Activated naive CD8-positive, alpha-beta T cell treated with anti-CD3 and anti-CD28 coated beads for 36 hours (primary cell): ENCODE measurements at regions not wholly inside any gene's neighbourhood (a gene's known extent, or its start where the extent isn't known, plus 50 kb on each side); places are given as distances from the start of the nearest gene placed in this dataset.

Experiments
- DNase-seq: peaks from one replicate; pipeline ENCODE4 v3.0.0; 2021
- H3K27ac Mint-ChIP-seq: one replicate; pipeline ENCODE4 v1.8.0; 2022; ENCODE audit warnings: mild to moderate bottlenecking, moderate library complexity, mixed read lengths
- H3K27me3 Mint-ChIP-seq: one replicate; pipeline ENCODE4 v1.8.0; 2022; ENCODE audit warnings: mild to moderate bottlenecking, mixed read lengths
- H3K36me3 Mint-ChIP-seq: one replicate; pipeline ENCODE4 v1.8.0; 2021; ENCODE audit warnings: mild to moderate bottlenecking, mixed read lengths
- H3K4me1 Mint-ChIP-seq: one replicate; pipeline ENCODE4 v1.8.0; 2021; ENCODE audit warnings: mixed read lengths
- H3K4me3 Mint-ChIP-seq: one replicate; pipeline ENCODE4 v1.8.0; 2022; ENCODE audit warnings: mild to moderate bottlenecking, moderate library complexity, mixed read lengths
- H3K9me3 Mint-ChIP-seq: one replicate; pipeline ENCODE4 v1.8.0; 2022; ENCODE audit warnings: mixed read lengths

DNA sequence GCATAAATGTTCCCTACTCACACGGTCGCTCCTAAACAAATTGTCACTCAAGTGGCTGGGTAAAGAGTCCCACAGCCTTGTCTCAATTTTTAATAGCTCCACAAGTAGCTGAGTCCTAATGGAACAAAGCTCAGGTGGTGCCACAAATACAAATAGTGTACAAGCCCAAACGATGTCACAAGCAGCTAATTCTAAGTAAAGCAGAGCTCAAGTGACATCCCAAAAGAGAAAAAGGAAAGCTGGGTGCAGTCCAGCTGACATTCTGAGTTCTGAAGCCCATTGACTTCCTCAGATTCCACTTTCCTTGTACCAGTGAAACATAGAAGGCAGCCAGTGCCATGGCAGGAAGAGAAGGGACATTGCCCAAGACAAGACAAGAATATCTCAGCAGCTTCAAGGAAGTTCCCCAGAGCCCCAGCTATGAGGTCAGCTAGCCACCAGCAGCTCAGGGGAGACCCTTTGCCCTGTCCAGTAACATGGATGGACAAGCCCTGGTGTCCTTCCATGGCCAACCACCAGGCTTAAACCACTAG is 231.2 kb upstream of the SGCD start:
- H3K4me3 Mint-ChIP-seq = no peak overlapping the region
- H3K4me1 Mint-ChIP-seq = no peaks in the 10 kb centered on the region
- H3K27me3 Mint-ChIP-seq = peaks cover 3% of the 10 kb centered on the region
- H3K36me3 Mint-ChIP-seq = no peaks in the 10 kb centered on the region
- no peak overlapping the region for H3K27ac Mint-ChIP-seq
- H3K9me3 Mint-ChIP-seq = no peaks in the 10 kb centered on the region
- DNase-seq = no peak

DNA sequence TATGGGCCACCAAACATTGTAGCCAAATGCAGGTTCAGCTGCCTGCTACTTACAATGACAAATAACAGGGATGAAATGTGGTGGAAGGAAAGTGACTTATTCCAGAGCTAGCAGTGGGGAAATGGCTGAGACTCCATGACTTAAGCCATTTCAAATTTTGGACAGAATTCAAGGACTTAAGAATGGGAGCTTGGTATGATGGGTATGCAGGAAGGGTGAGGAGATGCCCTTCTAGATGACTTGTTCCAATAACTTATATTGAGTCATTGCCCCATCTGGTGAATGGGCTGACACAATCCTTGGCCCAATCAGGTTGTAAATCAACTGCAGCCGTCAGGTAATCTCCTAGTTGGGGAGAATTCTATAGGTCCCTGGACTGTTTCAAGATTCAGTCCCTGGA is 230.7 kb upstream of the SGCD start:
- no peaks in the 10 kb centered on the region for H3K4me1 Mint-ChIP-seq
- H3K9me3 Mint-ChIP-seq = no peaks in the 10 kb centered on the region
- H3K27me3 Mint-ChIP-seq = peaks cover 3% of the 10 kb centered on the region
- no peak overlapping the region for H3K27ac Mint-ChIP-seq
- no peak for DNase-seq
- no peaks in the 10 kb centered on the region for H3K36me3 Mint-ChIP-seq
- no peak overlapping the region for H3K4me3 Mint-ChIP-seq

DNA sequence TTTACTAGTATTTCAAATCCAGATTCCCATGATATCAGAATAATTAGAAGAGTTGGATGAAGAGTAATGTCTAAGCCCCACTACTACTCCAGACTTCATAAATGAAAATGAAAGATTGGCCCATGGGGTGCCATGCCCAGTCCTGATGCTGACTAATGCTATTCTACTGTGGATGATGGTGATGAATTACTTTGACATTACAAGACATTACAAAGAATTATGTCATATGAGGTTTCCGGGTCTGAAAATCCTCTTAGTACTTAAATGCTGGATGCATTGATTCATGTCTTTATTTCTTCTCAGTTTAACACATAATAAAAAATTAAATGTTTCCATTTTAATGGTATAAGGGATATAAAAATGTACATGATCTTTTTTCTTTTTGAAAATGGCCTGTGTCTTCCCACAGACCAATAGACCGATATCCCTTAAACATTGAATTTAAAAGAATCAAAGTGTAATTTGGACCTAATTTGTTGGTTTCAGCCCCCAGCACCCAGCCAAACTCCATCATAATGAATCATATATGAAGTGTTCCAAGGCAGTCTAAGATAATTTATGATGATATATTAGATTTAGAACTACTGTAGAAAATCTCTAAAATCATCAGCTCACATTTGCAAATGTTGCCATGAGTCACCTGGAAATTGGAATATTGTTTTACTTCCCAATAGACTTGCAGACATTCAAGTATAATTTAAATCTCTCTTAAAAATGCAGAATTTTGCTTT is 223.6 kb upstream of the SGCD start:
- Mint-ChIP-seq H3K36me3 (no peaks in the 10 kb centered on the region), H3K27me3 (peaks cover 5% of the 10 kb centered on the region), H3K4me1 (no peaks in the 10 kb centered on the region)

GRCh38 chr5:156109317-156110023 is 217.5 kb upstream of the SGCD start:
- no peak overlapping the region for H3K4me3 Mint-ChIP-seq
- DNase-seq = no peak
- no peak overlapping the region for H3K27ac Mint-ChIP-seq
- no peaks in the 10 kb centered on the region for H3K36me3 Mint-ChIP-seq
- peaks cover 15% of the 10 kb centered on the region for H3K27me3 Mint-ChIP-seq
- no peaks in the 10 kb centered on the region for H3K4me1 Mint-ChIP-seq
- no peaks in the 10 kb centered on the region for H3K9me3 Mint-ChIP-seq

More for the DNA sequence above, 223.6 kb upstream of the SGCD start:
- no peak for DNase-seq
- no peak overlapping the region for H3K27ac Mint-ChIP-seq
- no peak overlapping the region for H3K4me3 Mint-ChIP-seq
- no peaks in the 10 kb centered on the region for H3K9me3 Mint-ChIP-seq

GRCh38 chr5:156119692-156120091 is 207.3 kb upstream of the SGCD start:
- Mint-ChIP-seq H3K27ac (no peak overlapping the region), H3K27me3 (peaks cover 33% of the 10 kb centered on the region), H3K9me3 (no peaks in the 10 kb centered on the region), H3K36me3 (no peaks in the 10 kb centered on the region), H3K4me1 (no peaks in the 10 kb centered on the region), H3K4me3 (no peak overlapping the region)
- no peak for DNase-seq

DNA sequence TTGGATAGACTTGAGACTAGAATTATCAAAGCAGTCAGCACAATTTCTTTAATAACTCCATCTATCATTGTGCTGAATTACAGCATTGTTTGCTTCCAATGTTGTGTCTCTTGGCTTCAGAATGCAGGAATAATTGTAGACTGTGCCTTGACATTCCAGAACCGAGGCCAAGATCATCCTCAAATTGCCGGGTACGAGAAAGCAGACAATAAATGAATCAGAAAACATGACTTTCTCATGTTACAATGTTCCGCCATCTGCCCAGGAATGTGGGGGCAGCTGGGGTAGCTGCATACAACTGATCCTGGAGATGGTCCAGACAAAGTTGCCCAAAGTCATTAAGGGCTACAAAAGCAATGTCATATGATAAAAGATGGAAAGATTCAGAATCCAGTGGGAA is 206.2 kb upstream of the SGCD start:
- H3K4me1 Mint-ChIP-seq = no peaks in the 10 kb centered on the region
- H3K9me3 Mint-ChIP-seq = no peaks in the 10 kb centered on the region
- peaks cover 33% of the 10 kb centered on the region for H3K27me3 Mint-ChIP-seq
- H3K27ac Mint-ChIP-seq = no peak overlapping the region
- H3K36me3 Mint-ChIP-seq = no peaks in the 10 kb centered on the region
- no peak for DNase-seq
- no peak overlapping the region for H3K4me3 Mint-ChIP-seq

- Mint-ChIP-seq H3K9me3 (no peaks in the 10 kb centered on the region), H3K27ac (no peak overlapping the region), H3K4me3 (no peak overlapping the region), H3K4me1 (no peaks in the 10 kb centered on the region), H3K27me3 (peaks cover 33% of the 10 kb centered on the region), H3K36me3 (no peaks in the 10 kb centered on the region)
- no peak for DNase-seq
Observed at GRCh38 chr5:156121234-156121633, 205.7 kb upstream of the SGCD start.

GRCh38 chr5:156121882-156122281 is 205.1 kb upstream of the SGCD start:
- Mint-ChIP-seq H3K36me3 (no peaks in the 10 kb centered on the region), H3K27ac (no peak overlapping the region)

DNA sequence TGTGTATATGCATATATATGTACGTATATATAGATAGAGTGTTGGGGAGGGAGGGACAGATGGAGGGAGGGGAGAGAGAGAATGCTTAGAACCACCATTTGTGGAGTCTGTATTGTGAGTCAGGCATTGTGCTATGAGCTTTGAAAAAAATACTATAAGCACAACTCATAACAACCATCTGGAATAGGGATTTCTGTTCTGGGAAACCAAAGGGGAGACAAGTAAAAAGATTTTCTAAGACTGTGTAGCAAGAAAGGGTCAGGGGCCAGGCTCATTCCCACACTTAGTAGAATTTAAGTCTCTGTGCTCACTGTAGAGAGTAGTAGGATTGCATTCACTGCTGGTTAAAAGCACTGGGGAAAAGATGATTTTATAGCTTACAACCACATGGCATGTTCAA is 202.3 kb upstream of the SGCD start:
- Mint-ChIP-seq H3K36me3 (no peaks in the 10 kb centered on the region), H3K27ac (no peak overlapping the region), H3K4me1 (no peaks in the 10 kb centered on the region), H3K4me3 (no peak overlapping the region), H3K27me3 (peaks cover 11% of the 10 kb centered on the region), H3K9me3 (no peaks in the 10 kb centered on the region)
- no peak for DNase-seq

More at GRCh38 chr5:156121882-156122281, 205.1 kb upstream of the SGCD start:
- Mint-ChIP-seq H3K27me3 (peaks cover 26% of the 10 kb centered on the region), H3K4me3 (no peak overlapping the region), H3K9me3 (no peaks in the 10 kb centered on the region), H3K4me1 (no peaks in the 10 kb centered on the region)
- DNase-seq = no peak

GRCh38 chr5:156125118-156125517 is 201.8 kb upstream of the SGCD start:
- no peak for DNase-seq
- peaks cover 6% of the 10 kb centered on the region for H3K27me3 Mint-ChIP-seq
- no peaks in the 10 kb centered on the region for H3K9me3 Mint-ChIP-seq
- no peaks in the 10 kb centered on the region for H3K4me1 Mint-ChIP-seq
- H3K27ac Mint-ChIP-seq = no peak overlapping the region
- H3K36me3 Mint-ChIP-seq = no peaks in the 10 kb centered on the region
- H3K4me3 Mint-ChIP-seq = no peak overlapping the region

- no peak overlapping the region for H3K4me3 Mint-ChIP-seq
- no peaks in the 10 kb centered on the region for H3K4me1 Mint-ChIP-seq
- DNase-seq = no peak
- no peak overlapping the region for H3K27ac Mint-ChIP-seq
- no peaks in the 10 kb centered on the region for H3K9me3 Mint-ChIP-seq
- no peaks in the 10 kb centered on the region for H3K27me3 Mint-ChIP-seq
- H3K36me3 Mint-ChIP-seq = no peaks in the 10 kb centered on the region
Observed at GRCh38 chr5:156126716-156127115, 200.2 kb upstream of the SGCD start.

- Mint-ChIP-seq H3K4me1 (no peaks in the 10 kb centered on the region), H3K27ac (no peak overlapping the region), H3K9me3 (no peaks in the 10 kb centered on the region), H3K4me3 (no peak overlapping the region), H3K27me3 (no peaks in the 10 kb centered on the region), H3K36me3 (no peaks in the 10 kb centered on the region)
- DNase-seq = no peak
Observed at GRCh38 chr5:156128026-156128425, 198.9 kb upstream of the SGCD start.

DNA sequence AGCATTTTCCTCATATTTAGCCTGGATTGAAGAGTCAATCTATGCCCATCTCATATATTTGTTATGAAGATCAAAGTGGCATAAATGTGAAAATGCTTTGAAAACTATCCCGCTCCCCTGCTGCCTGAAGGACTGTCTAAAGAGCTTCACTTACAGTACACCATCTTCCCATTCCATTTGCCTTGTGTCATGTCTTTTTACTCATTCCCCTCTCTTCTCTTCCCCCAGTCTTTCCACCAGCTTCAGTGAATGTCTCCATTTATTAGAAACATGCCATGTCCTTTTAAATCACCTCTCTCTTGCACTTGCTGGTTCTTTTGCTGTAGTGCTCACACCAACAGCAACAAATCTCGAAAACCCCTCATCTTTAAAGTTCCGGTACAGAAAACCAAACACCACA is 192.7 kb upstream of the SGCD start:
- Mint-ChIP-seq H3K36me3 (no peaks in the 10 kb centered on the region), H3K27ac (no peak overlapping the region), H3K9me3 (no peaks in the 10 kb centered on the region), H3K27me3 (peaks cover 7% of the 10 kb centered on the region), H3K4me1 (no peaks in the 10 kb centered on the region), H3K4me3 (no peak overlapping the region)
- no peak for DNase-seq

DNA sequence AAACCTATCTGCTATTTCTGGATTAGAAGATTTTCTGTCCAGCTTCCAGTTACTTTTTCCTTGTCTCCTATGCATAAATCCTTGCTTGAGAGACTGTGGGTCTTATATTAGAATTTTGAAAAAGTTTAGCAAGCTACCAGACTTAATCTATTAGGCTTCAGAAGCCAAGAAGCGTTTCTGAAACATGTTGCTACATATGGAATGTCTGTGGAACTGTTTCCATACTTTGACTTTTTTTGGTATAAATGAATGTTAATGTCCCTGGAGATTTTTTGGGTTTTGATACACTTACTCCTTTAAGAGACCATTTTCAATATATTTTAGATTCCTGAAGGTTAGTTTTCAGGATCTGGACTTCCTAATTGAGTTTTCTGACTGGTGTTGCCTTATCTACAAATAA is 191.4 kb upstream of the SGCD start:
- Mint-ChIP-seq H3K9me3 (no peaks in the 10 kb centered on the region), H3K4me1 (no peaks in the 10 kb centered on the region), H3K36me3 (no peaks in the 10 kb centered on the region), H3K27ac (no peak overlapping the region), H3K27me3 (peaks cover 7% of the 10 kb centered on the region), H3K4me3 (no peak overlapping the region)
- DNase-seq = no peak

GRCh38 chr5:156137071-156137869 is 189.7 kb upstream of the SGCD start:
- peaks cover 7% of the 10 kb centered on the region for H3K27me3 Mint-ChIP-seq
- no peak for DNase-seq
- H3K4me1 Mint-ChIP-seq = no peaks in the 10 kb centered on the region
- H3K27ac Mint-ChIP-seq = no peak overlapping the region
- no peaks in the 10 kb centered on the region for H3K36me3 Mint-ChIP-seq
- peaks cover 1% of the 10 kb centered on the region for H3K9me3 Mint-ChIP-seq
- H3K4me3 Mint-ChIP-seq = no peak overlapping the region
